Body of pancreas (tissue), 4 donors: ENCODE measurements at regions not wholly inside any gene's neighbourhood (a gene's known extent, or its start where the extent isn't known, plus 50 kb on each side); places are given as distances from the start of the nearest gene placed in this dataset.
"Not testable (repeated sequence)": the region's sequence is repeated elsewhere in the genome, so short reads cannot be mapped to it uniquely, and the experiment has no call there.

Source experiments
- ATAC-seq: fragments of 150-250 bp; one replicate; pipeline ENCODE4 v1.9.1; 2016
- DNase-seq, 4 donors: peaks; one replicate each; pipeline ENCODE4 v3.0.0-alpha.2; 2019
- H3K27ac ChIP-seq, 4 donors: fragments of 200-600 bp; sonication (generic); 1 replicate in 3 of 4; 2 replicates in 1 of 4; pipeline versions ENCODE4 v1.5.1 to v1.6.1; 2016 to 2019; ENCODE audit warnings: mild to moderate bottlenecking in 1 of 4, mixed read lengths in 1 of 4, moderate library complexity in 1 of 4
- H3K27me3 ChIP-seq, 2 donors: fragments of 200-600 bp; sonication (generic); one replicate each; pipeline ENCODE4 v1.6.0; 2016; ENCODE audit warnings: mild to moderate bottlenecking in 1 of 2
- H3K36me3 ChIP-seq, 2 donors: fragments of 200-600 bp; sonication (generic); replicated peaks in 1 of 2; 2 replicates each; pipeline ENCODE4 v1.5.1; 2016; ENCODE audit warnings: low read depth in 2 of 2; ENCODE audit not compliant: insufficient read depth in 1 of 2
- H3K4me1 ChIP-seq: fragments of 200-600 bp; sonication (generic); one replicate; pipeline ENCODE4 v1.6.0; 2016
- H3K4me3 ChIP-seq, 2 donors: fragments of 200-600 bp; sonication (generic); 1 replicate in 1 of 2; 2 replicates in 1 of 2; pipeline ENCODE4 v1.5.1; 2016 to 2019
- H3K9me3 ChIP-seq, 3 donors: fragments of 200-600 bp; sonication (generic); 1 replicate in 2 of 3; 2 replicates in 1 of 3; pipeline ENCODE4 v1.5.1; 2016
- CTCF ChIP-seq, 7 experiments: fragments of 450-650 bp in 4 of 7; fragments of 200-600 bp in 3 of 7; sonication (generic) in 3 of 7; IDR thresholded peaks; one replicate each; pipeline ENCODE4 v1.5.1; 2016 to 2019; ENCODE audit warnings: antibody characterized with exemption in 7 of 7
- POLR2A ChIP-seq, 3 donors: fragments of 450-650 bp; IDR thresholded peaks; one replicate each; pipeline ENCODE4 v1.6.1; 2016; ENCODE audit warnings: antibody characterized with exemption in 3 of 3, mild to moderate bottlenecking in 2 of 3
- WGBS, 2 donors: methylation state at CpG; one replicate each; pipeline ENCODE4 v1.1.5; 2017; 5-methylcytosine and 5-hydroxymethylcytosine counted together
- intact Hi-C: fragments of 100-400 bp; cut with DNase I; formaldehyde crosslinking; loops from one replicate; pipeline ENCODE4 v1.15.1; 2023

DNA sequence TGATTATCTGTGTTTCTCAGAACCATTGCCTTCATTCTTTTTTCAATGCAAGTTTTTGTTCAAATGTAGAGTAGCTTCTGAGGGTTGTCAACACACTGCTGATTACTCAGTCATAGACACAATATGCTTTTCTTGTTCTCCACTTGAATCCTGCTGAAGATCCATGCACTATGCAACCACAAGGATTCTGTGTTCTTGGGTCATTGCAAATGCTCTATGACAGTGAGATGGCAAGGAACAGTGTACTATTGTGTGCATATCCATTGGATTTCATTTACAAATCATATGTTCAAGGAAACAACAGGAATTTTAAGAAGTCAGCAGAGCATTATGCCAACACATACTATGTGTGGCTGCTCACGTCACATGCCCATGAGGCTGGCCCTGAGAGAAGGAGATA is 1590.2 kb downstream of the EFNA5 start:
- no peaks in the 10 kb centered on the region for H3K9me3 ChIP-seq
- H3K36me3 ChIP-seq = no peaks in the 10 kb centered on the region
- DNase-seq (no peak), ATAC-seq (no peak)
- H3K27me3 ChIP-seq = no peaks in the 10 kb centered on the region
- 53 to 57% methylated on average over 1 of the region's 1 CpG for WGBS, 2 donors
- no peaks in the 10 kb centered on the region for H3K4me1 ChIP-seq
- no peak overlapping the region for H3K27ac ChIP-seq
- TF ChIP-seq CTCF (IDR thresholded peaks at IDR 0.05) (no peak), POLR2A (IDR thresholded peaks at IDR 0.05) (no peak)
- intact Hi-C loops = no loop called here
- no peak overlapping the region for H3K4me3 ChIP-seq

DNA sequence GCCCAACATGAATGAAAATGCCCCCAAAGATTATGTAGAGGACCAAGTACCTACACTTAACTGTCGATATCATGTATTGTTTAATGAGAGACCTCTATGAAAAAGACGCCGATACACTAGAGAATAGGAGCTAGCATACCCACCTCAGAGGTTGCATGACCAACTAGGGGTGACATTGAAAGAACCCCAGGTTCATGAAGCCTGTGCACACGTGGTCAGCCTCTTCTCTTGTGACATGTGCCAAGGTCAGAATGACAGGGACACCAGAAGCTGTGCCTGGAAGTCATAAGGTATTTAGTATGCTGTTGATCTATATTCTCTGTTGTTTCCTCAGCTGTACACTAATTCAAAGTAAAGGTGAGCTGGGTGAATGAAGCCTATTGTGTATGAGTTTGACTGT is 1594.1 kb downstream of the EFNA5 start:
- DNase-seq = no peak
- no peak overlapping the region for H3K4me3 ChIP-seq
- no peaks in the 10 kb centered on the region for H3K9me3 ChIP-seq
- 72 to 80% methylated on average over 4 of the region's 4 CpGs for WGBS, 2 donors
- no peaks in the 10 kb centered on the region for H3K4me1 ChIP-seq
- H3K27me3 ChIP-seq = no peaks in the 10 kb centered on the region
- ATAC-seq = no peak
- TF ChIP-seq POLR2A (IDR thresholded peaks at IDR 0.05) (no peak), CTCF (IDR thresholded peaks at IDR 0.05) (no peak)
- H3K36me3 ChIP-seq = no peaks in the 10 kb centered on the region
- intact Hi-C loops = no loop called here
- no peak overlapping the region for H3K27ac ChIP-seq

DNA sequence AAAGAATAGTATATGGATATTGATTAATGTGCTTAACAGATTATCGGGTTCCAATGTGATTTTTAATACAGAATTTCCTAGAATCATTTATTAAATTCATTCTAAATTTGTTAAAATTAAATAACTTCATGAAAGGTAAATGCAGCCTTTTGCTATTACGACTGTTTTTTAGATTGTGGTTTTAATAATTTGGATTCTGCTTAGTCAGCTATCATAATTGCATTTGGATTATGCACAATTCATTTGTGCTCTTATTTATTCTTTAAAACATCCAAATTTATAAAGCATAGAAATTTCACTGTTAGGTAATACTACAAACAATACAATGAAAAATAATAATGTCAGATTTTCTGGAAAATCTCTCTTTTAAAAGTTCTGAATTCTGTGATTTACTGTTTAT is 1598.5 kb downstream of the EFNA5 start:
- no peak overlapping the region for H3K4me3 ChIP-seq
- H3K27me3 ChIP-seq = no peaks in the 10 kb centered on the region
- 69 to 70% methylated on average over 2 of the region's 2 CpGs for WGBS, 2 donors
- no peak for DNase-seq
- no peak for ATAC-seq
- intact Hi-C loops = no loop called here
- no peaks in the 10 kb centered on the region for H3K9me3 ChIP-seq
- H3K4me1 ChIP-seq = no peaks in the 10 kb centered on the region
- TF ChIP-seq POLR2A (IDR thresholded peaks at IDR 0.05) (no peak), CTCF (IDR thresholded peaks at IDR 0.05) (peak in 1 of 7 experiments; percentile 6)
- no peaks in the 10 kb centered on the region for H3K36me3 ChIP-seq
- no peak overlapping the region for H3K27ac ChIP-seq

- Histone ChIP-seq H3K27me3 (no peaks in the 10 kb centered on the region), H3K36me3 (no peaks in the 10 kb centered on the region), H3K27ac (no peak overlapping the region), H3K4me1 (no peaks in the 10 kb centered on the region), H3K4me3 (no peak overlapping the region), H3K9me3 (no peaks in the 10 kb centered on the region)
- ATAC-seq = no peak
- WGBS, 2 donors = 46 to 57% methylated on average over 1 of the region's 1 CpG
- no peak for TF ChIP-seq CTCF (IDR thresholded peaks at IDR 0.05)
- no peak for TF ChIP-seq POLR2A (IDR thresholded peaks at IDR 0.05)
- DNase-seq = no peak
- intact Hi-C loops = no loop called here
These were observed 1623.4 kb downstream of the EFNA5 start for GRCh38 chr5:106047341-106047740.

GRCh38 chr5:106032069-106032468 is 1638.7 kb downstream of the EFNA5 start:
- H3K4me3 ChIP-seq, ATAC-seq, DNase-seq, H3K27ac ChIP-seq, H3K36me3 ChIP-seq, H3K4me1 ChIP-seq, H3K9me3 ChIP-seq, H3K27me3 ChIP-seq, intact Hi-C loops: not testable (repeated sequence)
- 52 to 54% methylated on average over 2 of the region's 2 CpGs for WGBS, 2 donors
